Fibroblast of lung (primary cell): ENCODE measurements at regions not wholly inside any gene's neighbourhood (a gene's known extent, or its start where the extent isn't known, plus 50 kb on each side); places are given as distances from the start of the nearest gene placed in this dataset.

Source experiments
- EZH2 ChIP-seq: IDR thresholded peaks from 2 replicates; pipeline ENCODE4 v1.5.1; 2012; ENCODE audit warnings: low read length, control low read depth, mild to moderate bottlenecking; ENCODE audit errors: missing control alignments
- TF ChIP-seq, protein P1 (sequence below), 2 donors: IDR thresholded peaks in 1 of 2; conservative IDR thresholded peaks in 1 of 2; 1 replicate in 1 of 2; 2 replicates in 1 of 2; pipeline ENCODE4 v1.5.1; 2011 to 2012; ENCODE audit warnings: low read length in 2 of 2, control low read depth in 1 of 2, inconsistent platforms in 1 of 2, low read depth in 1 of 2, mild to moderate bottlenecking in 1 of 2

DNA sequence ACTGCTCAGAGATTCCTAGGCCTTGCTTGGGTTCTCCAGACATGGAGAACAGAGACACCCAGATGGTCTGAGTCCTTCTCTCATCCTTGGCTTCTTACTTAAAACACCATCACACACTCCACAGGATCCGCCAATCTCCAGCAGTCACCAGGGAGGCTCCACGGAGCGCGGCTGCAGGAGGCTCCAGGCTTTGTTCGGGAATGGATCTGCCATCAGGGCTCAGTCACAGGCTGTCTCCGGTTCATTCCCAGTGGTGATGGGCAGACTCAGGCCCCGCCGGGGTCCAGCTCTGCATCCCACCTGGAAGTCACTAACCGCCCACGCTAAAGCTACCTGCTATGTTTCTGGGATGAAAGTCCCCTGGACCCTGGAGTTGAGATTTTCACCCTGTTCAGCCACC lies 312.9 kb downstream of the TCERG1L start:
- TF ChIP-seq, protein P1, sequence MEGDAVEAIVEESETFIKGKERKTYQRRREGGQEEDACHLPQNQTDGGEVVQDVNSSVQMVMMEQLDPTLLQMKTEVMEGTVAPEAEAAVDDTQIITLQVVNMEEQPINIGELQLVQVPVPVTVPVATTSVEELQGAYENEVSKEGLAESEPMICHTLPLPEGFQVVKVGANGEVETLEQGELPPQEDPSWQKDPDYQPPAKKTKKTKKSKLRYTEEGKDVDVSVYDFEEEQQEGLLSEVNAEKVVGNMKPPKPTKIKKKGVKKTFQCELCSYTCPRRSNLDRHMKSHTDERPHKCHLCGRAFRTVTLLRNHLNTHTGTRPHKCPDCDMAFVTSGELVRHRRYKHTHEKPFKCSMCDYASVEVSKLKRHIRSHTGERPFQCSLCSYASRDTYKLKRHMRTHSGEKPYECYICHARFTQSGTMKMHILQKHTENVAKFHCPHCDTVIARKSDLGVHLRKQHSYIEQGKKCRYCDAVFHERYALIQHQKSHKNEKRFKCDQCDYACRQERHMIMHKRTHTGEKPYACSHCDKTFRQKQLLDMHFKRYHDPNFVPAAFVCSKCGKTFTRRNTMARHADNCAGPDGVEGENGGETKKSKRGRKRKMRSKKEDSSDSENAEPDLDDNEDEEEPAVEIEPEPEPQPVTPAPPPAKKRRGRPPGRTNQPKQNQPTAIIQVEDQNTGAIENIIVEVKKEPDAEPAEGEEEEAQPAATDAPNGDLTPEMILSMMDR (conservative IDR thresholded peaks at IDR 0.05 in 1 of 2, IDR thresholded peaks at IDR 0.05 in 1 of 2; ENCODE audit: low read depth in 1 of 2, low read length in 2 of 2), result no peak
- no peak for TF ChIP-seq EZH2
